HG02678 (cell line): ENCODE measurements at regions not wholly inside any gene's neighbourhood (a gene's known extent, or its start where the extent isn't known, plus 50 kb on each side); places are given as distances from the start of the nearest gene placed in this dataset.

Experiments
- ATAC-seq: cut with Tn5 transposase; IDR thresholded peaks from one replicate; pipeline ENCODE4 v1.9.1; 2021; ENCODE audit warnings: mild to moderate bottlenecking, moderate library complexity; ENCODE audit not compliant: unreplicated experiment

DNA sequence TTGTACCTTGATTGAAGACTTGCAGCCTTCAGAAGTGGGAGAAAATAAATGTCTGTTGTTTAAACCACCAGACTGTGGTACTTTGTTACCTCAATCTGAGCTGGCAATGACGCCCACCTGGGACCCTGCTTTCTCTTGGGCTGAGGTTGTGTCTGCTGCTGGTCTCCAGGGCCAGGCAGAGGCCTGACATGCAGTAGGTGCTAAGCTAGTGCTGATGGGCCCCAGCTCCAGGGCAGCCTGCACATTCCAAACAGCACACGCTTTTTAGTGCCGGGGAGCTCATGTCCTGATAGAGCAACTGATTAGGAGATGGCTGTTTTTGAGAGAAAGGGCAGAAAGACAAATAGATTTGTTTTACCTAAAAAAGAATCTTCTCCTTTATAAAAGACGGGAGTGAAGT is 664.0 kb upstream of the HS6ST1 start:
- ATAC-seq, result no peak

DNA sequence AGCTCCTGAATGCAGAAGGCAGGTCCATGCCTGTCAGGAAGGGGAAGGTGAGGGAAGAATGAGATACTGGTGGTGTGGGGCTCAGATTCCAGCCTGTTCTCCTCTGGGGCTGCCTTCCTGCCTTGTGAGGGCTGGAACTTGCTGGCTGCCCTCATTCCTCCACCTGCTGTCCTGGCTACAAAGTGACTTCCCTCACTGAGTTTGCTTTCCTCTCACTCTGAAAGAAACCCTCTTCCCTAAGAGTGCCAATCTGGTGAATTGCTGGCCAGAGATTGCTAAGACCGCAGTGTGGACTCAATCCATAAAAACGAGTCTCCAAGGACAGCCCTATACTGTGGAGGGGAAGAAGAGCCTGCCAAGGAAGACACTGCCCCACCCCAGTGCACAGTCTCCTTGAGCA is 664.4 kb upstream of the HS6ST1 start:
- ATAC-seq, result no peak

DNA sequence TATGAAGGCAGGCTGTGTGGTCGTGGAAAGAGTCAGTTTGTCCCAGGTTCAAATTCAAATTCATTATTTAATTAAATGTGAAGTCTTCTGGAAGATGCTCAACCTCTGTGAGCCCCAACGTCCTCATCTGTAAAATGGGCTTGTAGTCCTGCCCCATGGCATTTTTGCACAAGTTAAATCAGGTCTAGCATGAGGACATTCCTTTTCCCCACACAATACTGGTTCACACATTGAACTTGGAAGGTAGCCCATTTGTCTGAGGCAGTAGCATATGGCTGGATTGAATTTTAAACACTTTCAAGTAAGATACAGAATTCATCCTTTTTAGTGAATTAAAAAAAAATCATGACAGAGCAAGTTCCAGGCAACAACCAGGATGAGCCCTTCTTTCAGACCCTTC is 665.4 kb upstream of the HS6ST1 start:
- ATAC-seq, result no peak

DNA sequence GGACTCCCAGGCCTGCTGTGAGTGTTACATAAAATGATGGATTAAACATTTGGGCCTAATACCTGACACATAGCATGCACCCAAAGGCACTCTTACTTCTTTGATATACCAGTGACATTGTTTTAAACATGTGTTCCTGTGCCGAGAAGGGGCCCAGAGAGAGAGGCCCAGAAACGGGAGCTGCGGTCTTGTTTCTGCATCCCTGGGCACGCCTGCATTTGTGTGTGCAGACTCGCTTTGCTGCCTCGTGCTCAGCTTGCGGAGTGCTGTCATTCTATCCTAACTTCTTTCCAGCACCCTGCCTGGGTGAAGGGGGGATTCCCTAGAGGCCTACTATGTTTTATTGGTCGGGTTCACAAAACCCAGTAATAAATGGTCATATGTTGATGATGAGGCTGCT is 666.2 kb upstream of the HS6ST1 start:
- no peak for ATAC-seq

DNA sequence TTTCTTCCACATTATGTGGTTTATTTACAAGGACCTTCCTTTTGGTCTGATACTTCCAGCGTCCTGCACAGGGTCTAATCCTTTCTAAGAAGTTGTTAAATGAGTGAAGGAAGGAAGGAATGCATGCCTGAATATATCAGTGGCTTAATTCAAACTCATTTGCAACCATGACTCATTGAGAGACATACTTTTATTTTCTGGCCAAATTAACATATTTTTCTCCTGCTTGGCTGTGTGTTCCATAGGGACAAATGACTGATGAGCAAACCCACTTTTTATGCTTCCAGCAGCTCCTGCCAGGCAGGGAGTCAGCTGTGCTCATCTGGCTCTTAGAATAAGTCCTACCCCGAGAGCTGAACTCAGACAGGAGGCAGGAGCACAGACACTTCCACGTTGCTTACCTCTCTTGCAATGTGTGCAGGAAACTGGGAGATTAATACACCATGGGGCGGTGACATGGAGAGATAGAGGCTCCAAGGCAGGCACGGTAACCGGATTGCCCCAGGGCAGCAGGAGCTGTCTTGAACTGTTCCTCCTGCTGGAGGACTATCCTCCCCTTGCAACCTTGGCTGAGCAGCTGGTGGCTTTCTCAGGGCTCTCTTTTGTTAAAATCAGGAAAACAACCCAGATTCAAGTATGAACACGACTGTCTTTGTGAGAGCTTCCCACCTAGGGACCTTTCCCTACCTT is 667.5 kb upstream of the HS6ST1 start:
- ATAC-seq, result no peak

DNA sequence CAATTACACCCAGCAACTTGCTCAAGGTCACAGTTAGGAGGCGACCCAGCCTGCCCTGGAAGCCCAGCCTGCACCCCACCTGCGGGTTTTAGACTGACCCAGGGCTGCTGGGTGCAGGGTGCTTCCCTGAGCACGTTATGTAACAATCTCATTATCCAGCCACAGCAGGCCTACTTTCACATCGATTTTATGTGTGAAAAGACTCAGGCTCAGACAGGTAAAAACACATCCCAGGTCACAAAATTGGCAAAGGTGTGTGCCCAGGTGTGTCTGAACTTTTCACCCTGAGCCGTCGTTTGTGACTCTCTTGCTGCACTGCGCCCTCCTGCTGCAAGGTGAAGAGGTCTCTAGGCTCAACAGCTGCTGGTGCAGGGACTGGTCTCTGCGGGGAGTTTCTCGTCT is 668.2 kb upstream of the HS6ST1 start:
- ATAC-seq, result no peak

DNA sequence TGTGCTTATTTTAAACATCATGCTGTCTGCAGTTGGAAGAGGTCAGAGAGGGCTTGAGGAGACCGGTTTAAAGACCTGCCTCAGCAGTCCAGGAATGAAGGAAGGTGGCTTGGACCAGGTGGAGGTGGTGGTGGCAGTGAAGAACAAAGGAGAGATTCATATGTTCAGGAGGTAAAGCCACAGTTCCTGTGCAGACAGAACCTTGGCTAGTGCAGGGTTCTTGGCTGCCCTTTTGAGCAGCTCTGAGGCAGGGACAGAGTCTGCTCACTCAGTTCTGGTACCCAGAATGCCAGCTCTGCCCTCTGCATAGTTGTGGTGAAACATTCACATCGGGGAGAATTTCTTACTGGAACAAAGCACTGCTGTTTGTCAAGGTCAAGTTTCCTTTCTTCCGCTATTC is 669.7 kb upstream of the HS6ST1 start:
- ATAC-seq, result no peak

DNA sequence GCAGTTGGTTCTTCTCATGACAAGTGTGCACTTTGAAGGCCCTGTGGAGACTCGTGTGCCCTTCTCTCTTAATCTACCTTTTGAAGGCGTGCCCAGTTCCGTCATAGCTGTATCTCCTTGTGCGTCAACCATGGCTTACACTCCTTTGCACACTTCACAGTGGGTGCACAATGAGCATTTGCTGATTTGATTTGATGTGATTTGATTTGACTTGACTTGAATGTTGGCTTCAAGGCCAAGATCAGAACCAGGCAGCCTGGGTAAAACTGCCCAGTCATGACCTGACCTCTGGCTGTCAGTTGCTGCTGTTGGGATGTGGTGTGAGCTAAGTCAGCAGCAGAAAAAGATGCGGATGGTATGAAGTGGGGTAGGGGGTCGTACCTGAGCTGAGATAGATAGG is 670.3 kb upstream of the HS6ST1 start:
- ATAC-seq, result no peak

GRCh38 chr2:128995086-128995485 is 676.4 kb upstream of the HS6ST1 start:
- ATAC-seq, result no peak

DNA sequence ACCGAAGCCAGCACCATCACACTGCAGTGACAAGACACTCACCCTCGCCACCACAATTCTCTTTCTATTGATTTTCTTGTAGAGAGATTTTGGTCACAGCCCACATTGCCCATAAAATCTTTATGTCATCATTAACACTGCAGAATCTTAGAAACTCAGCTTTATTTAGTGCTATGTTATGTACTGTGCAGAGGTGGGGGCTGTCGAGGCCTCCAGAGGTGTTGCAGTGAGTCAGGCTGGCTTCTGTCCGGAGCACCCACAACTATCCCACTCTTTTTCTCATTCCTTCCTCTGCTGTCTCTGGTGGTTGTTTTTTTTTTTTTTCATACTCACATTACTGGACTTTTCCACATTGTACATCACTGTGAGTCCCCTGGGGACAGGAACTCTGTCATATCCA is 677.4 kb upstream of the HS6ST1 start:
- ATAC-seq, result no peak

DNA sequence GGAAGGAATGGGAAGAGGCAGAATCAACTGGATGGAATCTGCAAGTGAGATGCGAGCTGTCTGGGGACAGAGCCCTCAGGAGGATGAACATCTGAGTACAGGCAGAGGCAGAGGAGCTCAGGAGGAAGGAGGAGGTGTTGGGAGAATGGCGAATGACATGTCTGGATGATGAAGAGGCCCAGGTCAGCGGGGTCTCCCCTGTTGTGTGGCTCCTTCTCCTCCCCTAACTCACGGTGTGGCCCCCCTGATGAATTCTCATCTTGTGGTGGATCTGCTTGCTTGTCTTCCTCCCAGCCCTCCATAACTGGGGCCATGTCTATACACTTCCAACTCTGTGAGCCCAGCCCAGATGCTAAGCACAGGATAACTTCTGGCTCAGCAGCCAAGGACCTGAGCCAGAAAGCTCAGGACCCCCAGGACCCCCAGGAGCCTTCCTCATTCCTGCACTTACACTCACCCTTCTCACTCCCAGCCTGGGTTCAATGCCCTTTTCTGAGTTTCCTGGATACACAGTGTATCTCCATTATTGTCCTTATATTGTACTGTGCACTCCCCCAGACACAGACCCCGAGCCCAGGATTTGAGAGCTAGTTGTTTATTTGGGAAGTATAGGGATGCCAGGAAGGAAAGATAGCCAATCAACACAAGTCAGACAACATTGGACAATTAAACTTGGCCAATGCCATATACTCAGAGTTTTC is 678.6 kb upstream of the HS6ST1 start:
- no peak for ATAC-seq

GRCh38 chr2:129001926-129002325 is 683.3 kb upstream of the HS6ST1 start:
- ATAC-seq, result no peak

DNA sequence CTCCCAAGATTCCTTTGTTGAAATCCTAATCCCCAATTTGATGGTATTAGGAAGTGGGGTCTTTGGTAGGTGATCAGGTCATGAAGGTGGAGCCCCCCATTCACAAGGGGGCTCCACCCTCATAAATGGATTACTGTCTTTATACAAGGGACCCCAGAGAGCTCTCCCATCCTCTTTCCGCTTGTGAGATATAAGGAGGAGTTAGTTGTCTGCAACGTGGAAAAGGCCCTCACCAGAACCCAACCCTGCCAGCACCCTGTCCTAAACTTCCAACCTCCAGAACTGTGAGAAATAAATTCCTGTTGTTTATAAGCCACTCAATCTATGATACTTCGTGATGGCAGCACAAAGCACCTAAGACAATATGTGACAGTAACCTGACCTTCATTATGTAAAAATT is 684.1 kb upstream of the HS6ST1 start:
- ATAC-seq, result no peak

- ATAC-seq, result no peak
These were observed 685.8 kb upstream of the HS6ST1 start for GRCh38 chr2:129004485-129004884.

DNA sequence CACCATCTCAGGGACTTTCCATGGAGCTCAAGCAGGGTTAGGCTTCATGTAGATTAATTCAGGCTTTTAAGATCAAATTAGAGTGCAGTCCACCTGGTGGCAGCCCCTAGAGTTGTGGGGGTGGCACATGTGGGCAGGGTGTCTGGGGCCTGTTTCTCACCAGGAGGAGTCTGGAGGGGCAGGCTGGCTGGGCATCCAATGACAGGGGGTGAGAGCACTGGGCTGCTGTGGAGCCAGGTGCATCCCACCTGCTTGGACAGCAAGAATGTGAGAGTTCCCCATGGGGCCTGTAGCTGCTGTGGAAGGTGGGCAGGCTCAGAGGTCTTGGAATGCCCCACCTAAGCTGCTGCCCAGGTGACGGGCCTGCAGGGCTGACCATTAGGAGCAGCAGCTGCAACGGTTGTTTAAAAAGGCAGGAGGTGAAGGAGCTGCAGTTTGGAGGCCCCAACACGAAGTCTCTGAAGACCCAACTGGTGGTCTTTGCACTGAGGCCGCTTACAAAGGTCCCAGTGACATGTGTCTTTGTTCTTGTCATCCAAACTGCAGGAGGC is 686.3 kb upstream of the HS6ST1 start:
- no peak for ATAC-seq

DNA sequence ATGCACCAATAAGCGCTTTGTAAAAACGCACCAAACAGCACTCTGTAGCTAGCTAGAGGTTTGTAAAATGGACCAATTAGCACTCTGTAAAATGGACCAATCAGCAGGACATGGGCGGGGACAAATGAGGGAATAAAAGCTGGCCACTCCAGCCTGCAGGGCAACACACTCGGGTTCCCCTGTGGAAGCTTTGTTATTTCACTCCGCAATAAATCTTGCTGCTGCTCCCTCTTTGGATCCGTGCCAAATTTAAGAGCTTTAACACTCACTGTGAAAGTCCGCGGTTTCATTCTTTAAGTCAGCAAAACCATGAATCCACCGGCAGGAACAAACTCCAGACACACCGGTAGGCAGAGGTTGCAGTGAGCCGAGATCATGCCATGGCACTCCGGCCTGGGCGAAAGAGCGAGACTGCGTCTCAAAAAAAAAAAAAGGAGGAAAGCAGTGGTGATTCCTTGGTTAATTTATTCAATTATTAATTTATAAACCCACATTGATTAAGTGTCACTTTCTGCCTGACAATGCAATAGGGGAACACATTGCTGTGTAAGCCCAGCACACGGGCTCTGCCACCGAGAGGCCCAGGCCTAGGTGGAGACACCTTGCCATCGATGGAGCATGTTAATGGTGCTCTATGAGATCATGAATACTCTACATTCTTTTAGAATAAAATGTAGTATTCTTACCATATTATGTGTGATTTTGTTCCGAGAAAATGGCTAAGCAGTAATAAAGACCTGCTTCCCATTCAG is 687.6 kb upstream of the HS6ST1 start:
- ATAC-seq, result no peak

DNA sequence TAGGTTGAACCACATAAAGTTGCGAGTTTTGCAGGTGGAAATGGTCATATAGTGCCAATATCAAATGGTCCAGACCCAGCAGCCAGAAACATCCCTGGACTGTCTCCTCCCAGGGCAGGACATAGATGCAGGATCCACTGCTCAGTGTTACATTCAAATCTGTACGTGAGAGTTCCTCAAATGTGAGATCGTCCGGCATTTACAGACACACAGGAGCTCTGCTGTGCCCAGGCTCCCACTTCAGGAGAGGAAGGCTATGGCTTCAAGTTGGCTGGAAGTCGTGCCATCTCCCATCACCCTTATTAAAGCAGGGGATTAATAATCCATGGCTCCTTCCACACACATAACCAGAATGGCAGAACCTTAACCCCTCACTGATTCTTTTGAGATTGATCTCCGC is 688.2 kb upstream of the HS6ST1 start:
- ATAC-seq, result no peak

DNA sequence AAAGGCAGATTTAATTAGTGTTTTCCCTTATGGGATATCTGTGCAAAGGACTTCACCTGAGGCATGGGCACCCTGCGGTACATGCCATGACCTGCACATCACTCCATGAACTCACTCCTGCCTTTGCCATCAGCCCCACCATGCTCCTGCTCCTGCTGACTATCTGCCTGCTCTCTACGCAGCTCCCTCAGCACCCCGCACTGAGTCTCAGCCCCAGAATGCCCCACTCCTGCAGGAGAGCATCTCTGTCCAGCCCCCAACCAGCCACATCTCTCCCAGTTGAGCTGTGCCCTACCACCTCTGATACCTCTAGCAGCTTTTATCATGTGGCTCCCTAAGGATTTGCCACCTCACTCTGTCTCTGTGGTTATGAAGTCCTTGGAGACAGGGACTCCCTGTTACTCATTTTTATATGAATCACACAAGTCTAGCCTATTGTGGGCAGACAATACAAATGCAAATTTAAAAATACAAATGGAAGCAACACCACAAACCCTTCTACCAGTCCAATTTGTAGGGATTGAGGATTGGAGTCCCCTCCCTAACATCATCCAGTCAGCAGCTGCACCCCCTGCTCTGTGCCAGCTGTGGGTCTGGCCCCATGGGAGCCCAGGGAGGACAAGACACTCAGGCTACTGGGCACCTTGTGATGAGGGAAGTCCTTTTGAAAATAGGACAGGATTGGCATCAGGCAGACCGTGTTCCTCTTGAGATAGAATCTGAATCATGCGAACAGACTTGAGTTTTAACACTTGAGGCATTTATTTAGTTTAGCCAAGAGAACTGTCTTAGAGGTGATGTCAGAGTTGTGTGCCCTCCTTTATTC is 689.6 kb upstream of the HS6ST1 start:
- no peak for ATAC-seq

DNA sequence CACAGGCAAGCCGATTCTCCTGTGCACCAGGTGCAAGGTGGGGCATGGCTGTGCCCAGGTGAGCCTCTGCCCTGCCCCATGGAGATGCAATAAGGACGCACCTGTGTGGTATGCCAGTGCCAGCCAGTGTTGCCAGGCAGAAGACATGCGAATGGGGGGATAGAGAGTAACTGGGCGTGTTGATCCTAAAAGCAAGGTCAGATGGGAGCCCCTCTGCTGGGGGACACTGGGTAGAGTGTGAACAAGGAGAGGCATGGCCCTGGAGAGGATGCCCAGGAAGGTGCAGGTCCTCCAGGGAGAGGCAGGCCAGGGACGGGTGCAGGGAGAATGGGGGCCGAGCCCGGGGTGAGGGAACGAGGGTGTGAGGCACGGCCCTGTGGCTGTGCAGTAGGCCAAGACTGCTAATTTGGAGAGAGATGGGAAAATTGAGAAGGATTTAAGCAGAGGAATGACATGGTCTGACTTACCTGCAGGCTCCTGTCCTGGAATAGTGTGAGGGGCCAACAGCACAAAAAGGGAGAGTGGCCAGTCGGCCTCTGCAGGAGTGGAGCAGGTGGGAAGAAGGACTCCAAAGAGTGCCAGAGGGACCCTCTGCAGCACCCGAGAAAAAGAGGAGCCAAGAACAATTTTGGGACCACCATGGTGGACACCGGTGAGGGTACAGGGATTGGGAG is 690.4 kb upstream of the HS6ST1 start:
- ATAC-seq, result no peak

DNA sequence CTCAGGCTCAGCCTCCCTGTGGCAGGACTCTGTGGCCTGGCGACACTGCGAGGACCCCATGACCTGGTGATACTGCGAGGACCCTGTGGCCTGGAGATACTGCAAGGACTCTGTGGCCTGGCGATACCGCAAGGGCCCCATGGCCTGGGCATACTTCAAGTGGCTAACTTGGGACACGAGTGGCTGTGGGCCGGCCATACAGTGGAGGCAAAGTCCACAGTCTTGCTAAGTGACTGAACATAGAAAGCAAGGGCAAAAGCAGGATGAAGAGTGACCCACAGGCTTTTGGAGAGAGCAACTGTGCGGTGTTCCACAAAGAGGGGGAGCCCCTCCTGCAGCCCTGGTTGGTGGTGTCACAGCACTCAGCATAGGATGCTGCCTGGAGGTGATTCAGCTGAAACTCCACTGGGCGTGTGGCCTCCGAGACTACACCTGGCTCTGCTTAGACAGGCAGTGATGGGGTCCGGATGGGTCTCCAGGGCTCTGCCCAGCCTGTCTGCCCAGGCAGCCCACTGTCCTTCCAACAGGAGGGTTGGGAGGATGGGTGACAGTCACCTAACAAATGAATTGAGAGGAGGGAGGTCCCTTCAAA is 691.0 kb upstream of the HS6ST1 start:
- ATAC-seq, result no peak
